ENCODE measurements at regions not wholly inside any gene's neighbourhood (a gene's known extent, or its start where the extent isn't known, plus 50 kb on each side); places are given as distances from the start of the nearest gene placed in this dataset.

GRCh38 chr7:85516675-85517074, 329.8 kb upstream of the SEMA3D start:
- no peak for DNase-seq (ENCODE audit: extremely low read depth, low read depth)
- TF ChIP-seq CTCF (IDR thresholded peaks at IDR 0.05; ENCODE audit: low read depth, low read length) = no peak

- TF ChIP-seq CTCF (IDR thresholded peaks at IDR 0.05; ENCODE audit: low read depth, low read length) = no peak
- no peak for DNase-seq (ENCODE audit: extremely low read depth, low read depth)
Measured at GRCh38 chr7:85512790-85513189, 325.9 kb upstream of the SEMA3D start.

GRCh38 chr7:85510287-85510686, 323.4 kb upstream of the SEMA3D start:
- TF ChIP-seq CTCF (IDR thresholded peaks at IDR 0.05; ENCODE audit: low read depth, low read length) = no peak

GRCh38 chr7:85509476-85509875, 322.6 kb upstream of the SEMA3D start:
- no peak for DNase-seq (ENCODE audit: extremely low read depth, low read depth)
- no peak for TF ChIP-seq CTCF (IDR thresholded peaks at IDR 0.05; ENCODE audit: low read depth, low read length)

More at GRCh38 chr7:85510287-85510686, 323.4 kb upstream of the SEMA3D start:
- no peak for DNase-seq (ENCODE audit: extremely low read depth, low read depth)

GRCh38 chr7:85508642-85509410, 322.0 kb upstream of the SEMA3D start:
- no peak for TF ChIP-seq CTCF (IDR thresholded peaks at IDR 0.05; ENCODE audit: low read depth, low read length)

GRCh38 chr7:85498031-85498430, 311.2 kb upstream of the SEMA3D start:
- DNase-seq (ENCODE audit: extremely low read depth, low read depth) = no peak
- no peak for TF ChIP-seq CTCF (IDR thresholded peaks at IDR 0.05; ENCODE audit: low read depth, low read length)

More at GRCh38 chr7:85508642-85509410, 322.0 kb upstream of the SEMA3D start:
- DNase-seq (ENCODE audit: extremely low read depth, low read depth) = peak; percentile 51

- DNase-seq (ENCODE audit: extremely low read depth, low read depth) = no peak
- TF ChIP-seq CTCF (IDR thresholded peaks at IDR 0.05; ENCODE audit: low read depth, low read length) = no peak
Measured at GRCh38 chr7:85489498-85489897, 302.6 kb upstream of the SEMA3D start.

Data from AG09319 (cell line).